HG02623 (cell line): ENCODE measurements at regions not wholly inside any gene's neighbourhood (a gene's known extent, or its start where the extent isn't known, plus 50 kb on each side); places are given as distances from the start of the nearest gene placed in this dataset.

Experiments used
- ATAC-seq: cut with Tn5 transposase; IDR thresholded peaks from one replicate; pipeline ENCODE4 v1.9.1; 2021; ENCODE audit warnings: moderate library complexity; ENCODE audit not compliant: unreplicated experiment

DNA sequence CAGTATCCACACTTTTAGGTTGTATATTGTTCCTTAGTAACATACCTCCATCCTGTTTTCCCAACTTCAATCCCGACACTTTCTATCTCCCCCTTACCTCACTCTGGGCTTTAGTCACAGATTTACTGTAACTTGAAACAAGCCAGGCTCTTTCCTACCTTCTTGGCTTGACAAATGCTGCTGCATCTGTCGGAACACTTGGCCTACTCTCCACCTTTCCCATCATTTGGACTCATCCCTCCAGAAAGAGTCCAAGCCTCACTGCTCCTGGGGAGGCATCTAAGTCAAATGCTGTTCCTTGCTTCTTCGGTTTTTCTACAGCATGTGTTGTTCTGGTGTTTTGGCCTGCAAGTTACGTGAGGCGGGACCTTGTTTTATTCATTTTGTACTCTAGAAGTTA, 142.4 kb downstream of the DACT1 start:
- no peak for ATAC-seq

DNA sequence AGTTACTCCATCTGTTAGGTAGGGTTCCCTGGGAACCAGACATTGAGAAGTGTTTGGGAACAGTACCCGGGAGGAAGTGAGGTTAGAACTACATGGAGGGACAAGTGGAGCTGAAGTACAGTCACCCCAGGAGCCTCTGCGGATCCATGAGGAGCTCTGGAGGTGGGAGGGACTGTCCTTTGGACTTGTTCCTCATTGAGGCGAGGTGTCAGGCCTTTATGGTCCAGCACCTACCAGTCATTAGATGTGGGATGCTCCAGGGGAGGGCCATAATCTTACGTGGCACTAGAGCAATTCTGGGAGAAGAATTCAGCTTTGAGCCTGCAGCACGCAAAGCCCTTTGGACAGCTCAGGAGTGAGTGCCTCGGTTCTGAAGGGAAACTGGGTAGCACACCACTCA, 142.8 kb downstream of the DACT1 start:
- ATAC-seq, result no peak

DNA sequence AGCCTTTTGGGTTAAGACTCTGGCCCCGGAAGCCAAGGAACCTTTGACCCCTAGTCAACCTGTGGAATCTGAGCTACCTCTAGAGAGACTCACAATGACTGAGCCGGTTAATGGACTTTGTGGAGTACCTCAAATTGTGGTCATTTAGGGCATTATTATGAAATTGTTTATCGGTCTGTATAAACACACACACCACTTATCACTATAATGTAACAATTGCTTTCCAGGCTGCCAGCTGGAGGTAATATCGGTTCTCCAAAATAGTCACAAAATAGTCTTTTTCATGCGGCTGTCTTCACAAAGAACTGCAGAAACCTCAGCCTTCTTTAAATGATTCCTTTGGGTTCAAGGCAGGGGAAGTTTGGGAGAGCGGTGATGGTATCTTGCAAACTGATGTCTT, 144.2 kb downstream of the DACT1 start:
- no peak for ATAC-seq

DNA sequence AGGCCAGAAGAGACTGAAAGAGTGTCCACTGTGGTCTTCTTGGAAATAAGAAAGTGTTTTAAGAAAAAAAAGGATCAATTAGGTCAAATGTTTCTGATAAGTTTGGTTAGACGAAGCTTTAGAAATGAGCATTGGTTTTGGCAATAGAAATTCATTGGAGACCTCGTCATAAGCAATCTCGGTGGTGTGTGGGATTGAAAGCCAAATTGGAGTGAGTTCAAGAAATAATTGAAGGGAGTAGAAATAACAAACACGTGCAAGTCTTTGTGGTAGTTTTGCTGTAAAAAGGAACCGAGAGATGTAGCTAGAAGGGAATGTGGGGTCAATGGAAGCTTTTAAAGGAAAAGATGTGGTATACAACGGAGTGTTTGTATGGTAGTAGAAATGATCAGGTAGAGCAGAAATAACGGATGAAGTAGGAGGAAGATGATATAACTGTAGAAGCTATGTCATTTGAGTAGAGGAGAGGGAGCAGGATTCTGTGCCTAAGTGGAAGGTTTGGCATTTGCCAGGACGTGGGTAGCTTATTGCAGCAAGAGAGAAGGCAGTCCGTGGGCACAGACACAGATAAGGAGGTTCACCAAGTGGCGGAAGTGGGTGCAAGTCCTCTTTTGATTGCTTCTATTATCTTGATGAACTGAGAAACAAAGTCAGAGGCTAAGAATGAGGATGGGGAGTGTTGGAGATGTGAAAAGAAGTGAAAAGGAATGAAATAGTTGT, 146.2 kb downstream of the DACT1 start:
- ATAC-seq, result no peak

DNA sequence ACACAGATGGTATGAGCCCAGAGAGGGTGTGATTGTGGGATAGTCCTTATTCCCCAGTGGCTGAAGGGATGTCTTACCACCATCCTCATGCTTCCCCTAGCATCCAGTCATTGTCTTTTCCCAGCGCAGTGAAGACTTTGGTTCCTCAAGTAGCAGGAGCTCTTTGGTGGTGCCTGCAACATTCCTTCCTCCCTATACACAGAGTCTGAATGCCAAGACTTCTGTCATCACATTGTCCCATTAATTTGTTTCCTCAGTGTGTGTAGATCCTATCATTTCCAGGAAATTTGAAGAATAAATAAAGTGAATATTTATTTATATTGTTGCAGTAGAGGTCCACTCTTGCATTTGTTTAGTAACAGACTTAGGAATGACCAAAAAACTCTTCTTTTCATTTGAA, 147.2 kb downstream of the DACT1 start:
- ATAC-seq, result no peak

DNA sequence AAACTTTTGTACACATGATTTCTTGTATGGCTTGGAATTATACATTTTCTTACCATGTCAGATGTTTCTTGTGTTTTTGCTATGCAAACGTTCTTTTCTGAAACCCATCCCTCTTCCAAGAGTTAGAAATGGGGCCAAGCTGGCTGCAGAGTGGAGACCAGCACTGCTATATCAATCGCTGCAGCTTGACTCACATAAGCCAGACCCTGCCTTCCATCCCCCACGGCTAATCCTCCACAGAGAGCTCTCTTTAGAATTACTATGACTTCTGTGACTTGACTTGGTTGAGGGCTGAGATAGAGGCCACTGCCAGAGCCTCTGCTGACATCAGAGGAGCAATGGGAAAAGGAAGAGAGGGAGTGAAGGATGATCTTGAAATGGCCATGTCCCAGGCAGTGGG, 147.9 kb downstream of the DACT1 start:
- no peak for ATAC-seq

DNA sequence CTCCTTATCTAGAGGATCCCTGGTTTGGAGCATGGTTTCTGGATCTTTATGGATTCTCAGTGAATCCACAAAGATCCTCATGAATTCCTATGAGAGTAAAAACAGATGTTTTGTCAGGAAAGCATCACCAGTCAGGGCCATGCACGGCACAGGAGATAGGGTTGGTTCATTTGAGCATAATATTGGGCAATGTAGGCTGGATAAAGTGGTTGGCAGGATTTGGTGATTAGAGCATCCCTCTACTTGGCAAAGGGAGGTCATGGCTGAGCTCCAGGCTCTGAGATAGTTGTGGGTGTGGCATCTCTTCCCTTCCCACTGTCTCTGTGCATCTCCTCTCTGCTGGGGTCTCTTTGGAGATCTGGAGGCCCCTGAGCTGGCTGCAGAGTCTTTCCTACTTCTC, 149.8 kb downstream of the DACT1 start:
- no peak for ATAC-seq

DNA sequence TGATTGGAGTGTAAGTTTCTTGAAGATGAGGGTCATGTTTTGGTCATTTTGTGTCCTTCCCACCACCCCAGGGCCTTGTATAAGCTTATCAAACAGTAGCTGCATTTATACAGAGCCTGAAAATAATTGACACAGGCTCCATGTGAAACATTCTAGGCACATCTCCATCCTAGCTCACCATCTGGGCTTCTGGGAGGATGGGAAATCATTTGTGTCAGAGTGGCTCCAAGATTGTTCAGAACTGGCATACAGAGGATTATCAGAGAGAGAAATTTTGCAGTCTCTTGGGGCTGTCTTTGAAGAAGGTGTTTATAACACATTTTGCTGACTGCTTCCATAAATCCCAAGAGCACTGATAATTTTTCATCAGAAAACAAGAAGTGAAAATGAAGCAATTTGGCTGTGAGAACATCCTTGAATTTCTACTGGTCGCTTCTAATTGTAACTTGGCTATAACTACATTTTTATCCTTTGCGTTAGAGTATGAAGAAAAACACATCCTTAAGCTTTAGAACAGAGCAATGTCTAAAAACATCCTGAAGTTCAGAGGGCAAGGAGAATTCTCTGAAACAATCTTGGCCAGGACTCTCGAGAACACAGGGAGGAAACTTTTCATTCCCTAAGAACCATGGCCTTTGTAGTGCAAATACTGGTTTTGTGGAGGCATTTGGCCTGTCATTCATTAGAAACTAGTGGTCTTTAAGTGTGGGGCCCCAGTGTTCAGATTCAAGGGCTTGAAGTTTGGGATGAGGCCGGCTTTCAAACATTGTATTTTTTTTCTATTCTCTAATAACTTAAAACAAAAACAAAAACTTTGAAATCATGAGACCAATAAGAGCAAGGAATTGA, 151.1 kb downstream of the DACT1 start:
- ATAC-seq, result no peak

DNA sequence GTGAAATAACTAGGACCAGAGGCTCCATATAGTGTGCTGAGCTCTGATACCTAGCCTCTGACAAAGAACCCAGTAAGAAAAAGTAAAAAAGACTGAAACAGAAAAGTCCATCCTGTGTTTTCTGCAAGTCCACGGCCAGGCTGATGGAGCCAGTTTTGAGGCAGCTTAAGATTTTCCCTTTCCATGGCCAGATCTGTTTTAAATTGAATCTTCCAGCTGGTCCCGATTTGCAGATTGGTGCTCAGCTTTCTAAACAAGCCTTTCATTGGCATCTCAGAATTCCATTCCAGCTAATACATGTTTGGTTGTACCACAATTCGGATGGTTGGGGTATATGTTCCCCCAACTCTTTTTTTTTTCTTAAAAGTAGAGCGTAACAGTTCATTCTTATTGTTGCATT, 152.0 kb downstream of the DACT1 start:
- ATAC-seq, result no peak

DNA sequence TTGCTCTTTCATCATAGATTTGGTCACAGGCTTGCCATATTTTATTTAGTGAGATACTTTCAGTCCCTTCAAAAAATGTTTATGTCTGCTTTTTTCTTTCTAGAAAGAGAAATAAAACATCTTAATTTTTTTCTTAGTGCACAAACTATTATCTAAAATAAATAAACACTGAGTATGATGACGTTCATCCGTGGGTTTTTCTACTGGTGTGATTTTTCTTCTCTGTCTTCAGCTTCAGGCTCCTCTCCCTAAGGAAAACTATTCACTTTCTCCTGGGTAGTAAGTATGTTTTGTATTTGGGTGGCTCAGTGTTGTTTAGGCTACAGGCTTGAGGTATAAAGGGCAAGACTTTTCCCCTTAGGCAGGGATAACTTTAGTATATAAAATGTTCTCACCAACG, 154.7 kb downstream of the DACT1 start:
- no peak for ATAC-seq

DNA sequence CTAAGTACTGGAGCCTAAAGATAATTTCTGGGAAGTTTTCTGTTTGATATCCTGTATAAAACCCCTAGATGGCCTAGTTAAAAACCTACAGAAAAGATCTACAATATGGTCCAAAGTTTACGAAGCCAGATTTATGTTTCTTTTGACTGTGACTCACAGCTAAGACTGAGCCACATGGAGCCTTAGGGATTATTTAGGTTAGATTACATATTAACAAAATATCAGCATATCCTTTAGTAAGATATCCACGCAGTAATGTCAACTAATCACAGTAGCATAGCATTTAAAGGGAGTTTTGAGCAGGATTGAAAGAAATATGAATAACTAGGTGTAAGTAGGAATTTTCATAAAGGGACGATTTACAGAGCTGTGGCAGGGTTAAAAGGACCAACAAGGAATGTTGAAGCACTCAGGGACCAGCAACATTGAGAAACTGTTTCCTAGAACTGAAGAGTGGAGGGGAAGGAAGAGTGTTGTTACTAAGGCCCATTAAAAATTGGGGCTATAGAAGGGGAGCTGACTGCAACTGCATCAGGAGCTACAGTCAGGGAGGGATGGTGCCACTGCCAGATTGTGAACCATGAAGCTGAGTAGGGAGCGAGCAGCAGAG, 155.5 kb downstream of the DACT1 start:
- ATAC-seq, result no peak

DNA sequence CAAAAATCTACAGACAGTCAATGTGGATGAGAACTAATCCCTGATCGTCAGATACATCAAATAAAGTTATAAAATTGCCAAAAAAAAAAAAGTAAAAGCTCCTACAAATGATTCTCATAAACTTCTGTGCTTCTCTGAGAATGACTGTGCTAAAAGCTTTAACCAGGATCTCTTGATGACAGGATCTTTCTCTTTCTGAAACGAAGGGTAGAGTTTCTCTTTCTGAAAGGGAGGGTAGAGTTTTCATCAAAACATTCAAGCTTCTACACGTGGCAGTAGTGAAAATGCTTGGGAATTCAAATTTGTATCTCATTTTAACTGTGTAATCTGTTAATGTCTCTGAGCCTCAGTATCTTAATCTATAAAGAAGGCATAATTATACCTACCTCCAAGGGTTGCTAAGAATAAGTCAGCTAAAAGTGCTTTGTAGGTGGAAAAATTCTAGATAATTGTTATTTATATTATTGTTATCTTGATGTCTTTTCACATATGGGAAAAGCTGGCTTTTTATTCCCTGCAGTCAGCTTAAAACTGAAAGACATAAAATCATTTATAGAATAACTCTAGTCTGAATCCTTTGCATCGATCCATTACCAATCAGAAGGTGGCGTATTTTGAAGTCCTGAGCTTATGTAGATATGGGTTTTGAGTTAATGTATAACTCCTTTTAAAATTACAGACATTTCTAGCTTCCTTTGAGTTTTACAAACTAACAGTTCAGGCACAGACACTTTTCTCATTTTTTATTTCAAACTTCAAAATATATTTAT, 157.4 kb downstream of the DACT1 start:
- ATAC-seq, result no peak

DNA sequence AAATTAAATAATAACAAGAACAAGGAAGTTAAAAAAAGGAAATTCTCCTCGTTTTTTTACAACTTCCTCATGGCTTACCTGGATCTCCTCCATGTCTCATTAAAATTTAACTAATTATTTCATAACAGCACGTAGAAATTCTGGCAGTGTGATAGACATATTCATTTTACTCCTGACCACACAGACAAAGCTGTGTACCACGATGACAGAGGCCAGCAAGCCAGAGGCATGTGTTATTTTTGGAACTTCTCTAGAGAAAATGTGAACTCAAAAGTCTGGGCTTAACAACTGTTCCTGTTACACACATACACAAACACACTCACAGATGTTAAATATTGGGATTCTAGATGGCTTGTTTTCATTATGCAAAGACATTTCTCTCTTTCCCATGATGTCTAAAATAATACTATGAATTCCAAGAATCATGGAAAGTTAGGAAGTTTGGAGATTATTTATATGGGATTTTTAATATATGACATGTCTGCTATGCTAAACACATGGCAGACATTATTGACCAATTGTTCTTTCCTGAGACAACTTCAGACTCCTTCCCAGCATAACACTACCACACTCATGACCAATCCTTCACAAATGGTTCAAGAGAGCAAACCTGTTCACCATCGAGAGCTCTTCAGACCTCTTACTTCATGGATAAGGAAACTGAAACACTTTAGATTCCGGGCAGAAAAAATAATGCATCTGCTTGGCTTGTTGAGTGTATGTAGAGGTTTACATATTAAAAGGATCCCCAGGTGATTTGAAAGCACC, 158.7 kb downstream of the DACT1 start:
- ATAC-seq, result no peak

DNA sequence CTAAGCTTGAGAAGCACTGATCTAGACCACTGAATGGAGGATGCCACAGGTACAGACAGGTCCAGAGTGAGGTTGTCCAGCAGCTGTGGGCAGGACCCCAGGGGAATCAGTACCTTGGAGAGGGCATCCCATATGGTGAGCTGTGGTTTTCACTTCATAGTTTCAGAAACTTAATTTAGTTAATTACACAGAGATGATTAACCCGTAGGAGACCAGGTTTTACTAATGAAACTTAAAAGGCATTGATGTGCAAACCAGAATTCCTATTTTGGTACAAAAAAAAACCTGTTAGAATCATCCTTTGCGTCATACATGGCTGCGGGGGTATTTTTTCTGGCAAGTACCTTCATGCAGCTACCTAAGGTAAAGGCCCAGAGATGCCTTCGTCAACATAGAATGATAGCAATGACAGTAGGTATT, 159.3 kb downstream of the DACT1 start:
- ATAC-seq, result peak; percentile 71

DNA sequence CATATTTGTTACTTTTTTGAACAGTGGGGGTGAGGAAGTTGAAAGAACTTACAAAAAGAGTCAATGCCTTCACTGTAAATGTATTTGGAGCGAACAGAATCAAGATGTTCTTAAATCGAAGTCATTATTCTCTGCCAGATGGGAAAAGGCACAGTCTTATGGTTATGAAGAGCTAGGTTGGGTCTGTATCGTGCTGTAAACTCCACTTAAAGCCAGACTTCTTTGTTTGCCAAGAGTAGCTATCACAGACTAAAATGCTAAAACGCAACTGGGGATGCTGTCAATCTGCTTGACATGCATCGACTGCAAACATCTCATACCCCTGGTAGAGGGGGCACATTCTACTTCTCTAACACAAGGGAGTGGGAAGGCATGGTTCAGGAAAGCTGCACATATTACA, 160.4 kb downstream of the DACT1 start:
- ATAC-seq, result no peak

DNA sequence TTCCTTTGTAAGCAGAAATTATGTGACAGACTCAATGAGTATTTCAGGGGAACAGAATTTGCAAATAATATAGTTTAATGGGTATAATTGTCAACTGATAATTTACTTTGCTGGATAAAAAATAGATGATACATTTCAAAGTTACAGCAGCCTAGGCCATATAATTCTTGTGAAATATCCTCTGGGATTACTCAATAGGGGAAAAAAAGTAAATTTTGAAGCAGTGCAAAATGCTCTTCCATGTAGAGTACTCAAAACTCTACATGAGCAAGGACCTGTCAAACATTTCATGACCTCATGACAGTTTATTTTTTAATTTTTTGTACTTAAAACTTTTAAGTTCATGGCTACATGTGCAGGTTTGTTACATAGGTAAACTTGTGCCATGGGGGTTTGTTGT, 163.3 kb downstream of the DACT1 start:
- no peak for ATAC-seq

DNA sequence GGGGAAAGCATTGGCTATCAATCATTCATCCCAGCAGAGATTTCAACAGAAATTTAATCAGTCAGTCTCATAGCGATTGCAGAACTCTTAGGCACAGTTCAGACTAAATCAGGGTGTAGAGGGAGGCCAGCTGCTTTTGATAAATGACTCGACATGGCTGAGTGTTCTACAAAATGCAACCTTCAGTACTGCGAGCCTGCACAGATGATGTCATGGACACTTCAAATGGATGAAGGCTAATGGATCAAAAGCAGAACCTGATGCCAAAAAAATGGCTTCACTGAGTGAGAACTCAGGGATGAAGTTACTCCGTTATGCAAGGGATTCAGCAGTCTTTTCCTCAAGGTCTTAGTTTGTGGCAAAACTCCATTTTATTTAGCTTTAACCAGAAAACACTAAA, 167.3 kb downstream of the DACT1 start:
- ATAC-seq, result no peak

DNA sequence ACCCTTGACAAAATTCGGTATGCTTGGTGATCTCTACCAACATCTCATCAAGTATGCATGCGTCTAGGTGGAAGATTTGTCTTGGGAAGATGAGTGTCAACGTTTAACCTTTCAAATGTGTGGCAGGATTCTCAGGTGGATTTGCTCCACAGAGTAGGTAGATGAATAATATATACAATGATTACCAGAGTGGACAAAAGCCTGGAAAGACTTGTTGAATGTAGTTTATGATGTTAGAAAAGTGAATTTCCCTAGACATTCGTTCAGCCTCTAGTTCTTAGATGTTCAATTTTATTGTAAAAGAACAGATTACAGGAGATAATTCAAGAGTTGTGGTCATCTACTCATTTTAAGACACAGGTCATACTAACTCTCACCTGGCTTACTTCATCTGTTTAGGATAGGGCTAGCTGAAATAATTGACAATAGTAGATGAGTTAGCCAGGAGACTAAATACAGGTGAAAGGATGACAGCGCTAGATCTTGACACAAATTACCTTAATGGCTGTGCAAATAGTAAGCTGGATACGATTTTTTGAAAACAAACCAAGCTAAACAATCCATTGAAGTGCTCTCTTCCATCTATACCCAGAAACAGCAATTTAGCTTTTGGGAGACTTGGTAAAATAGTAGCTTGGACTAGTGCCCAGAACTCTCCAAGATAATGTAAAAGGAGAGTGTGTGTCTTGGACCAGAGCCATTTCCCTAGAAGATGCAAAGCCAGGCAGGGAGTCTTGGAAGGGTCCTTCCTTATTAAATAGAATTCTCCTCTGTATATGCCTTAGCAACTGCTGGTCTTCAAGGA, 168.0 kb downstream of the DACT1 start:
- ATAC-seq, result no peak

DNA sequence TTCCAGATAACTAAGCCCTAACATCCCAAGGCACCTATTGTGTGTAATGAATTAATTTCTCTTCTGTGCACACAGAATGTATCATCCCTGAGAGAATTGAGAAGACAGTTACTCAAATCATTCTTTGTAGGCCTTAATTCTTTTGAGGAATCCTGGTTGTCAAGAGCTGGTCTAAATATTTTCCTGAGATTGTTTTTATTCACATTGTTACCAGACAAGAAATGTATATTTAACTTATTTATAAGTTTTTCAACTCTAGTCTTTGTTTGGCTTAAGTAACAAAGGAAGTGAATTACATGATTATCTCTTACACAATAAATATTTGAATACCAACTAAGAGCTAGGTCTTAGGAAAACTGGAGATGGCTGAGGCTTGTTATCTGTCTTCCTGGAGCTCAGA, 169.4 kb downstream of the DACT1 start:
- ATAC-seq, result no peak

DNA sequence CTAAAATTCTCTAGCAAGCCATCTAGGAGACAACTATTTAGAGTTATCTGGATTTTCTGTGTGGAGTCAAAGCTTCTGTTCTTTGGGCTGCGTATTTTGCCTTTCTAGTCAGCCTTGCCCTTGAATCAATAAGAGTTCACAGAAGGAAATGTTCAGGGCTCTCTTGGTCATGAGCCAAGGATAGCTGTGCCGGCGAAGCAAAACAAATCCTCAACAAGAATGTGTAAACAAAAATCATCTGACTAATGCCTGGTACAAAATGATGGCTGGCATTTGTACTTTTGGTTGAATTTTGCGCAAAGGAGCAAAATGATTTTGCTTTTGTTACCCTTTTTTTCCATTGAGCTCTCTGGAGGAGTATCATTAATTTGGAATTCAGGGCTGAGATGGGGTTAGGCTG, 171.1 kb downstream of the DACT1 start:
- no peak for ATAC-seq
